ENCODE measurements at regions not wholly inside any gene's neighbourhood (a gene's known extent, or its start where the extent isn't known, plus 50 kb on each side); places are given as distances from the start of the nearest gene placed in this dataset.

DNA sequence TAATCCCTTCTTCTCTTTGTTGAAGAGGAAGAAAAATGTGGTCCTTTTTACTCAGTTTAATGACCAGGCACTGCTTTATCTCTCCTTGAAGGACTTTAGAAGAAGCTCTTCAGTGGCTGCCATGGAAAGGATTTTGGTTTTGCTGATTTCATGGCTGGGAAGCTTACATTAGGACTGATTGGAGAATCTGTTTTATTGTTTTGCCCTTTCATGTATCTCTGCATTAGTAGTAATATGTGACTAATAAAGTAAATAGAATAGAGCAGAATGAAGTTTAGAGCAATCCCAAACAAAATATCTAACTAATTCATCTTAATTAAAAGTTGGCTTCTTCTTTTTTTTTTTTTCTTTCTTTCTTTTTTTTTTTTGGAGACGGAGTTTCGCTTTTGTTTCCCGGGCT, 502.9 kb downstream of the HAO1 start:
- TF ChIP-seq, protein P1, sequence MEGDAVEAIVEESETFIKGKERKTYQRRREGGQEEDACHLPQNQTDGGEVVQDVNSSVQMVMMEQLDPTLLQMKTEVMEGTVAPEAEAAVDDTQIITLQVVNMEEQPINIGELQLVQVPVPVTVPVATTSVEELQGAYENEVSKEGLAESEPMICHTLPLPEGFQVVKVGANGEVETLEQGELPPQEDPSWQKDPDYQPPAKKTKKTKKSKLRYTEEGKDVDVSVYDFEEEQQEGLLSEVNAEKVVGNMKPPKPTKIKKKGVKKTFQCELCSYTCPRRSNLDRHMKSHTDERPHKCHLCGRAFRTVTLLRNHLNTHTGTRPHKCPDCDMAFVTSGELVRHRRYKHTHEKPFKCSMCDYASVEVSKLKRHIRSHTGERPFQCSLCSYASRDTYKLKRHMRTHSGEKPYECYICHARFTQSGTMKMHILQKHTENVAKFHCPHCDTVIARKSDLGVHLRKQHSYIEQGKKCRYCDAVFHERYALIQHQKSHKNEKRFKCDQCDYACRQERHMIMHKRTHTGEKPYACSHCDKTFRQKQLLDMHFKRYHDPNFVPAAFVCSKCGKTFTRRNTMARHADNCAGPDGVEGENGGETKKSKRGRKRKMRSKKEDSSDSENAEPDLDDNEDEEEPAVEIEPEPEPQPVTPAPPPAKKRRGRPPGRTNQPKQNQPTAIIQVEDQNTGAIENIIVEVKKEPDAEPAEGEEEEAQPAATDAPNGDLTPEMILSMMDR (IDR thresholded peaks at IDR 0.05), result no peak
- TF ChIP-seq EZH2 (IDR thresholded peaks at IDR 0.05; ENCODE audit: borderline replicate concordance, insufficient read depth, low read depth, low read length, poor library complexity, severe bottlenecking), result no peak

All from B cell (primary cell).